ENCODE measurements at regions not wholly inside any gene's neighbourhood (a gene's known extent, or its start where the extent isn't known, plus 50 kb on each side); places are given as distances from the start of the nearest gene placed in this dataset.
"Not testable (repeated sequence)": the region's sequence is repeated elsewhere in the genome, so short reads cannot be mapped to it uniquely, and the experiment has no call there.

DNA sequence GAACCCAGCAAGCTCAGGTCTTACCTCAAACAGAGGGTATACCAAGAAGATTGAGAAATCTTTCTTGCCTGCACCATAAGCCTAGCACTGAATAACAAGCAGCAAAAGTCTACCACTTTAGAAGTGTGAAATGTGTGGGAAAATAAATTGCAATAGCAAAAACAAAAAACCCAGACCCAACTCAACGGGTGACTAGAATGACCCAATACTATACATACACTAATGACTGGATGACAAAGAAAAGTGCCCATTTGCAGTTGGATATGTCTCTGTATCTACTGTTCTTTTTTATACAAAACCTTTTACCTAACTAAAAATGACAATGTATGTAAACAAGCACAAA is 950.6 kb downstream of the TRIB2 start:
- intact Hi-C loops (cut with micrococcal nuclease): no loop called here
- H3K27ac Mint-ChIP-seq: no peak overlapping the region
- H3K9me3 Mint-ChIP-seq (ENCODE audit: insufficient read depth): no peaks in the 10 kb centered on the region
- no peak for ATAC-seq (ENCODE audit: low read depth)
- POLR2A ChIA-PET: no interaction called here
- DNase-seq: no peak
- H3K79me2 ChIP-seq (ENCODE audit: control insufficient read depth, insufficient read depth, low read length): no peaks in the 10 kb centered on the region
- TF ChIP-seq, protein P1, sequence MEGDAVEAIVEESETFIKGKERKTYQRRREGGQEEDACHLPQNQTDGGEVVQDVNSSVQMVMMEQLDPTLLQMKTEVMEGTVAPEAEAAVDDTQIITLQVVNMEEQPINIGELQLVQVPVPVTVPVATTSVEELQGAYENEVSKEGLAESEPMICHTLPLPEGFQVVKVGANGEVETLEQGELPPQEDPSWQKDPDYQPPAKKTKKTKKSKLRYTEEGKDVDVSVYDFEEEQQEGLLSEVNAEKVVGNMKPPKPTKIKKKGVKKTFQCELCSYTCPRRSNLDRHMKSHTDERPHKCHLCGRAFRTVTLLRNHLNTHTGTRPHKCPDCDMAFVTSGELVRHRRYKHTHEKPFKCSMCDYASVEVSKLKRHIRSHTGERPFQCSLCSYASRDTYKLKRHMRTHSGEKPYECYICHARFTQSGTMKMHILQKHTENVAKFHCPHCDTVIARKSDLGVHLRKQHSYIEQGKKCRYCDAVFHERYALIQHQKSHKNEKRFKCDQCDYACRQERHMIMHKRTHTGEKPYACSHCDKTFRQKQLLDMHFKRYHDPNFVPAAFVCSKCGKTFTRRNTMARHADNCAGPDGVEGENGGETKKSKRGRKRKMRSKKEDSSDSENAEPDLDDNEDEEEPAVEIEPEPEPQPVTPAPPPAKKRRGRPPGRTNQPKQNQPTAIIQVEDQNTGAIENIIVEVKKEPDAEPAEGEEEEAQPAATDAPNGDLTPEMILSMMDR (IDR thresholded peaks at IDR 0.05): no peak
- no peak for TF ChIP-seq EZH2 (IDR thresholded peaks at IDR 0.05; ENCODE audit: borderline replicate concordance, insufficient read depth, low read depth, low read length, poor library complexity, severe bottlenecking)
- no peak overlapping the region for H3K9ac ChIP-seq (ENCODE audit: low read length)
- WGBS (ENCODE audit: insufficient coverage): no CpG with 5 or more reads among the region's 1 CpG
- H3K4me1 ChIP-seq (ENCODE audit: control insufficient read depth in 2 of 2, insufficient read depth in 2 of 2, low read length in 2 of 2): no peaks in the 10 kb centered on the region
- H4K20me1 ChIP-seq (ENCODE audit: control insufficient read depth, insufficient read depth, low read length, poor library complexity, severe bottlenecking): no peaks in the 10 kb centered on the region
- no peak overlapping the region for H2AFZ ChIP-seq (ENCODE audit: insufficient read depth, low read depth, low read length, poor library complexity, severe bottlenecking)
- peaks cover 0 to 3% (median 0%) of the 10 kb centered on the region in 3 donors for H3K9me3 ChIP-seq (ENCODE audit: control extremely low read depth in 1 of 3, control insufficient read depth in 2 of 3, insufficient read depth in 1 of 3, low read length in 2 of 3)
- H3K4me1 Mint-ChIP-seq: no peaks in the 10 kb centered on the region
- no peak overlapping the region for H3K4me3 ChIP-seq (ENCODE audit: control extremely low read depth in 1 of 5, extremely low read depth in 1 of 5, insufficient read depth in 1 of 5, low read depth in 2 of 5, low read length in 4 of 5)
- no peak overlapping the region for H3K4me3 Mint-ChIP-seq
- H3K36me3 ChIP-seq (replicated peaks in 1 of 2; ENCODE audit: control extremely low read depth in 1 of 2, control insufficient read depth in 1 of 2, extremely low read depth in 1 of 2, insufficient read depth in 2 of 2, low read length in 1 of 2): no peaks in the 10 kb centered on the region
- H3K4me2 ChIP-seq (replicated peaks; ENCODE audit: low read depth, low read length, poor library complexity, severe bottlenecking): no peak overlapping the region
- CTCF ChIA-PET: no interaction called here
- no peaks in the 10 kb centered on the region for H3K27me3 Mint-ChIP-seq
- no peak overlapping the region for H3K27ac ChIP-seq (ENCODE audit: low read length in 2 of 2)
- no peaks in the 10 kb centered on the region for H3K27me3 ChIP-seq (replicated peaks in 1 of 4; ENCODE audit: control extremely low read depth in 1 of 4, control insufficient read depth in 3 of 4, insufficient read depth in 4 of 4, low read length in 3 of 4)

- H3K79me2 ChIP-seq (ENCODE audit: control insufficient read depth, insufficient read depth, low read length): no peaks in the 10 kb centered on the region
- no peak overlapping the region for H2AFZ ChIP-seq (ENCODE audit: insufficient read depth, low read depth, low read length, poor library complexity, severe bottlenecking)
- no peaks in the 10 kb centered on the region for H3K27me3 ChIP-seq (replicated peaks in 1 of 4; ENCODE audit: control extremely low read depth in 1 of 4, control insufficient read depth in 3 of 4, insufficient read depth in 4 of 4, low read length in 3 of 4)
Observed at GRCh38 chr2:13669607-13670006, 952.9 kb downstream of the TRIB2 start.

GRCh38 chr2:13673821-13674220 is 957.1 kb downstream of the TRIB2 start:
- H3K4me1 Mint-ChIP-seq; POLR2A ChIA-PET; H3K79me2 ChIP-seq (ENCODE audit: control insufficient read depth, insufficient read depth, low read length); H3K27ac Mint-ChIP-seq; intact Hi-C loops (cut with micrococcal nuclease); H3K4me1 ChIP-seq (ENCODE audit: control insufficient read depth in 2 of 2, insufficient read depth in 2 of 2, low read length in 2 of 2); H3K36me3 ChIP-seq (replicated peaks in 1 of 2; ENCODE audit: control extremely low read depth in 1 of 2, control insufficient read depth in 1 of 2, extremely low read depth in 1 of 2, insufficient read depth in 2 of 2, low read length in 1 of 2); H3K4me2 ChIP-seq (replicated peaks; ENCODE audit: low read depth, low read length, poor library complexity, severe bottlenecking); H4K20me1 ChIP-seq (ENCODE audit: control insufficient read depth, insufficient read depth, low read length, poor library complexity, severe bottlenecking); H3K4me3 ChIP-seq (ENCODE audit: control extremely low read depth in 1 of 5, extremely low read depth in 1 of 5, insufficient read depth in 1 of 5, low read depth in 2 of 5, low read length in 4 of 5); H3K27ac ChIP-seq (ENCODE audit: low read length in 2 of 2); DNase-seq; CTCF ChIA-PET; H3K9me3 ChIP-seq (ENCODE audit: control extremely low read depth in 1 of 3, control insufficient read depth in 2 of 3, insufficient read depth in 1 of 3, low read length in 2 of 3); H3K27me3 ChIP-seq (replicated peaks in 1 of 4; ENCODE audit: control extremely low read depth in 1 of 4, control insufficient read depth in 3 of 4, insufficient read depth in 4 of 4, low read length in 3 of 4); H3K4me3 Mint-ChIP-seq; H3K27me3 Mint-ChIP-seq; ATAC-seq (ENCODE audit: low read depth); H3K9me3 Mint-ChIP-seq (ENCODE audit: insufficient read depth); H2AFZ ChIP-seq (ENCODE audit: insufficient read depth, low read depth, low read length, poor library complexity, severe bottlenecking); H3K9ac ChIP-seq (ENCODE audit: low read length): not testable (repeated sequence)

More at GRCh38 chr2:13669607-13670006, 952.9 kb downstream of the TRIB2 start:
- ChIA-PET POLR2A (no interaction called here), CTCF (no interaction called here)
- no peak overlapping the region for H3K27ac Mint-ChIP-seq
- TF ChIP-seq, protein P1 (IDR thresholded peaks at IDR 0.05): no peak
- TF ChIP-seq EZH2 (IDR thresholded peaks at IDR 0.05; ENCODE audit: borderline replicate concordance, insufficient read depth, low read depth, low read length, poor library complexity, severe bottlenecking): no peak
- H3K4me1 ChIP-seq (ENCODE audit: control insufficient read depth in 2 of 2, insufficient read depth in 2 of 2, low read length in 2 of 2): no peaks in the 10 kb centered on the region
- no peak overlapping the region for H3K4me3 Mint-ChIP-seq
- DNase-seq (no peak), ATAC-seq (ENCODE audit: low read depth) (no peak)
- H3K27ac ChIP-seq (ENCODE audit: low read length in 2 of 2): no peak overlapping the region
- no peaks in the 10 kb centered on the region for H3K4me1 Mint-ChIP-seq
- no peaks in the 10 kb centered on the region for H3K9me3 Mint-ChIP-seq (ENCODE audit: insufficient read depth)
- no peaks in the 10 kb centered on the region for H3K36me3 ChIP-seq (replicated peaks in 1 of 2; ENCODE audit: control extremely low read depth in 1 of 2, control insufficient read depth in 1 of 2, extremely low read depth in 1 of 2, insufficient read depth in 2 of 2, low read length in 1 of 2)
- H3K9me3 ChIP-seq (ENCODE audit: control extremely low read depth in 1 of 3, control insufficient read depth in 2 of 3, insufficient read depth in 1 of 3, low read length in 2 of 3): peaks cover 0 to 2% (median 0%) of the 10 kb centered on the region in 3 donors
- H3K9ac ChIP-seq (ENCODE audit: low read length): no peak overlapping the region
- no CpG with 5 or more reads among the region's 3 CpGs for WGBS (ENCODE audit: insufficient coverage)
- H3K27me3 Mint-ChIP-seq: no peaks in the 10 kb centered on the region
- H3K4me3 ChIP-seq (ENCODE audit: control extremely low read depth in 1 of 5, extremely low read depth in 1 of 5, insufficient read depth in 1 of 5, low read depth in 2 of 5, low read length in 4 of 5): no peak overlapping the region
- no peak overlapping the region for H3K4me2 ChIP-seq (replicated peaks; ENCODE audit: low read depth, low read length, poor library complexity, severe bottlenecking)
- intact Hi-C loops (cut with micrococcal nuclease): no loop called here
- no peaks in the 10 kb centered on the region for H4K20me1 ChIP-seq (ENCODE audit: control insufficient read depth, insufficient read depth, low read length, poor library complexity, severe bottlenecking)

Data from B cell (primary cell).